Fibroblast of pulmonary artery (primary cell): ENCODE measurements at regions not wholly inside any gene's neighbourhood (a gene's known extent, or its start where the extent isn't known, plus 50 kb on each side); places are given as distances from the start of the nearest gene placed in this dataset.

Source experiments
- DNase-seq: peaks from one replicate; pipeline ENCODE4 v3.0.0-alpha.2; 2010; ENCODE audit warnings: low read depth
- H3K4me3 ChIP-seq: replicated peaks from 2 replicates; pipeline ENCODE4 v1.5.1; 2011; ENCODE audit warnings: low read depth, mild to moderate bottlenecking, control low read depth, low read length, moderate library complexity
- TF ChIP-seq, protein P1 (sequence below): IDR thresholded peaks from 2 replicates; pipeline ENCODE4 v1.5.1; 2011; ENCODE audit warnings: mild to moderate bottlenecking, control low read depth, low read length, inconsistent platforms; ENCODE audit errors: missing control alignments

DNA sequence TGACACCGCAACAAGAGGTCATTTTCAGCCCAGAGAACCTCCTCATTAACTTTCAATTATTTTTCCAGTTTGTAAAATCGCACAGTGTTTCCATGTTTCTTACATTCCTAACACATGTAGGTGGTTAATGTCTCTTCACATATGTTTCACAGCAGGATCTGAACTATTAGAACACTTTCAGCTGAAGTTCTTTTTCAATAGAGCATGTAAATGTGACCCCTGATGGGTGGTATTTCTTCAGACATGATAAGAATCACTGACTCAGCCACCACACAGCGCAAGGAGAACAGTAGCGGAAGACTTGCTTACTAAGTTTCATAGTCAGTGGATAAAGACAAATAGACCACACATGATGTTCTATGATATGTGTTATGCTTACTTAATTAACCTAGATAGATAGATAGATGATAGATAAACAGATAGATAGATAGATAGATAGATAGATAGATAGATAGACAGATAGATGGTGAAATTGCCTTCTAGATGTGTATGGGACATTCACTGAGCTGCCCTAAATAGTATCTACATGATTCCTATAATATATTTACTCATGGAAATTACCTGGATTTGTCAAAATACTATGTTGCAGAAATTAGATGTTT, 1992.1 kb upstream of the NUDT12 start:
- H3K4me3 ChIP-seq: no peak overlapping the region
- DNase-seq: peak; percentile 2
- TF ChIP-seq, protein P1, sequence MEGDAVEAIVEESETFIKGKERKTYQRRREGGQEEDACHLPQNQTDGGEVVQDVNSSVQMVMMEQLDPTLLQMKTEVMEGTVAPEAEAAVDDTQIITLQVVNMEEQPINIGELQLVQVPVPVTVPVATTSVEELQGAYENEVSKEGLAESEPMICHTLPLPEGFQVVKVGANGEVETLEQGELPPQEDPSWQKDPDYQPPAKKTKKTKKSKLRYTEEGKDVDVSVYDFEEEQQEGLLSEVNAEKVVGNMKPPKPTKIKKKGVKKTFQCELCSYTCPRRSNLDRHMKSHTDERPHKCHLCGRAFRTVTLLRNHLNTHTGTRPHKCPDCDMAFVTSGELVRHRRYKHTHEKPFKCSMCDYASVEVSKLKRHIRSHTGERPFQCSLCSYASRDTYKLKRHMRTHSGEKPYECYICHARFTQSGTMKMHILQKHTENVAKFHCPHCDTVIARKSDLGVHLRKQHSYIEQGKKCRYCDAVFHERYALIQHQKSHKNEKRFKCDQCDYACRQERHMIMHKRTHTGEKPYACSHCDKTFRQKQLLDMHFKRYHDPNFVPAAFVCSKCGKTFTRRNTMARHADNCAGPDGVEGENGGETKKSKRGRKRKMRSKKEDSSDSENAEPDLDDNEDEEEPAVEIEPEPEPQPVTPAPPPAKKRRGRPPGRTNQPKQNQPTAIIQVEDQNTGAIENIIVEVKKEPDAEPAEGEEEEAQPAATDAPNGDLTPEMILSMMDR: no peak

- TF ChIP-seq, protein P1: no peak
- no peak for DNase-seq
- H3K4me3 ChIP-seq: no peak overlapping the region
These were observed 1981.7 kb upstream of the NUDT12 start for GRCh38 chr5:105544300-105544699.

- no peak overlapping the region for H3K4me3 ChIP-seq
- TF ChIP-seq, protein P1: no peak
- DNase-seq: no peak
These were observed 1974.1 kb upstream of the NUDT12 start for GRCh38 chr5:105536675-105537074.

DNA sequence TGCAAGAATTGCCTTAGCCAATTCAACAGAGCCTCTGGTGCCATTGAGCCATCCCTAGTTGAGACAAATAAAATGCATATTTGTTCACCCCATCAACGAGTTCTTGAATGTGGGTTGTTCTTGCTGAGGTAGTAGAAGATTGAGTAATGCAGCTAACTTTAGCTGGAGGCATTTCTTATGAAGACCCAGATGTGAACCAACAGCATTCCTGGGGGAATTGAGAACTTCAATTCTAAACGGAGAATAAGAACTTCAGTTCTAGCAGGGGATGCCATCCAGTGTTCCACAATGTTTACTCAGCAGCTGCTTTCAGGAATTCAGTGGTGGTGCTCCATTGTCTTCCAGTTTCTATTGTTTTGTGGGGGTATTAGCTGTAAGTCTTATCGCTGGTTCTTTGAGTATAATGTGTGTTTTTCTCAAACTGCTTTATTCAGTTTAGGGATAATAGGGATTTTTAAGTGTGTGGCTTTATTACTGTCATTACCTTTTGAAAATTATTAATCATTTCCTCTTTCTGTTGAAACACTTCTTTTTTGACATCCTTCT, 1968.2 kb upstream of the NUDT12 start:
- DNase-seq: no peak
- H3K4me3 ChIP-seq: no peak overlapping the region
- TF ChIP-seq, protein P1: no peak

DNA sequence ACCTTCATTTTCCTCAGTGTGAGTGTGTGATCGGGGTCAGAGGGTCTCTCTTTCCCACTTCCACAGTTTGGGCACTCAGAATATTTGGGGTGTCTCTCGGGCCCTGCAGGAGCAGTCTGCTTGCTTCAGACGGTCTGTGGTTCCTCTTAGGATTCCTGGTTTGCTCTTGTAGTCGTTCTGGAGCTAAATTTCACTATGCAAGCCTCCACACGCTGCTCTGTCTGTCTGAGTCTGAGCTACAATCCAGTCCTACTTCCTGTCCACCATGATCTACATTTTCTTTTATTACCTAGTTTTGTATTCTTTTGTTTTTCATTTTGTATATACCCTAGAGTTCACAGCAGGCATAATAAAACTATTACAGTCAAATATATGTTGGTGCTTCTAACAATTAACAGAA, 1967.3 kb upstream of the NUDT12 start:
- TF ChIP-seq, protein P1: no peak
- no peak for DNase-seq
- no peak overlapping the region for H3K4me3 ChIP-seq

- DNase-seq: no peak
- H3K4me3 ChIP-seq: no peak overlapping the region
- TF ChIP-seq, protein P1: no peak
These were observed 1945.9 kb upstream of the NUDT12 start for GRCh38 chr5:105508519-105508918.

DNA sequence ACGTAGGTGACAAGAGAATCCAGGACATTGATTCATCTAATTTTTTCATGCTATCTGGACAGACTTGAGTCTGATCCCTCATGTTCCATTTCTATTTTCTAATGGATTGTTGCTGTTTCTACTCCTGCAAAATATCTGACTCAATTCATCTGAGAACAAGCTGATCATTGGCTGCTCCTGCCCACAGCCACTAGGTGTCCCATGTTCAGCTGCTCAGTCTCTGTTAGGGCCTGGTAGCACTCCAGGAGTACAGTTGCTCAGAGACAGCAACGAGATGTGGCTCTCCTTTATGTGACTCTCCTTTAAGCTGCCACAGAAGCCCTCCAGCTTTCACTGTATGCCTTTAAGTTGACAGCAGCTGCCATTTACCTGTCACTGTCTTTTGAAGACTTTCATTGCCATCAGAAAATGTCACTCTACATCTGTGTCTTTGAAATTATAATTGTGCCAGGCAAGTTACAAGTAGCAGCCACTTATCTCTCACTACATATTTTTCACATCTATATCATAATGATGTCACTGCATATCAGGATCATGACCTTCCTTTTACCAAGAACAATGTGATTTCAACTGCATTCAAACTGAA, 1944.2 kb upstream of the NUDT12 start:
- TF ChIP-seq, protein P1: peak; percentile 28
- H3K4me3 ChIP-seq: no peak overlapping the region
- DNase-seq: peak; percentile 17
